K562 (cell line): ENCODE measurements at regions not wholly inside any gene's neighbourhood (a gene's known extent, or its start where the extent isn't known, plus 50 kb on each side); places are given as distances from the start of the nearest gene placed in this dataset.

Source experiments
- CCNT2 ChIP-seq: IDR thresholded peaks from 2 replicates; pipeline ENCODE4 v1.6.1; 2011; ENCODE audit warnings: borderline replicate concordance, low read depth, mild to moderate bottlenecking, moderate library complexity, mixed read lengths, low read length; ENCODE audit not compliant: insufficient read length; ENCODE audit errors: extremely low read depth
- CTCF ChIP-seq, 3 experiments: IDR thresholded peaks in 2 of 3; conservative IDR thresholded peaks in 1 of 3; 2 replicates each; pipeline ENCODE4 v1.5.1; 2011 to 2012; ENCODE audit warnings: low read length in 3 of 3, mild to moderate bottlenecking in 3 of 3, control low read depth in 2 of 3, improper control_type of control experiment in 1 of 3, inconsistent platforms in 1 of 3, low read depth in 1 of 3, mixed read lengths in 1 of 3, moderate library complexity in 1 of 3; ENCODE audit not compliant: insufficient read depth in 2 of 3
- CTCFL ChIP-seq: IDR thresholded peaks from 2 replicates; pipeline ENCODE4 v1.6.1; 2011; ENCODE audit warnings: borderline replicate concordance, low read depth, mild to moderate bottlenecking, moderate library complexity, low read length; ENCODE audit not compliant: insufficient read depth, poor library complexity, severe bottlenecking
- ETV1 ChIP-seq: fragments of 450-650 bp; conservative IDR thresholded peaks from 2 replicates; pipeline ENCODE4 v1.6.1; 2016; ENCODE audit warnings: missing genetic modification characterization, control low read depth, low read depth, missing compliant biosample characterization
- ETV5 ChIP-seq: sonication (generic); formaldehyde crosslinking; IDR thresholded peaks from 2 replicates; pipeline ENCODE4 v1.4.0; 2020; ENCODE audit warnings: low read depth, mild to moderate bottlenecking, missing genetic modification reagents
- GABPB2 ChIP-seq: fragments of 250-450 bp; sonication (Bioruptor Pico); conservative IDR thresholded peaks from 2 replicates; pipeline ENCODE4 v1.5.1; 2021; ENCODE audit warnings: mild to moderate bottlenecking
- IRF1 ChIP-seq: sonication (generic); formaldehyde crosslinking; IDR thresholded peaks from 2 replicates; pipeline ENCODE4 v1.8.0; 2022; ENCODE audit warnings: missing genetic modification reagents, mild to moderate bottlenecking, borderline replicate concordance
- NFIC ChIP-seq: fragments of 450-650 bp; IDR thresholded peaks from 2 replicates; pipeline ENCODE4 v1.6.1; 2017; ENCODE audit warnings: mild to moderate bottlenecking, inconsistent platforms
- NFIX ChIP-seq: fragments of 250-450 bp; sonication (Bioruptor Pico); IDR thresholded peaks from 2 replicates; pipeline ENCODE4 v1.4.0; 2020; ENCODE audit warnings: low read depth, mild to moderate bottlenecking, moderate library complexity
- NKRF ChIP-seq: fragments of 450-650 bp; IDR thresholded peaks from 2 replicates; pipeline ENCODE4 v1.6.1; 2016; ENCODE audit warnings: borderline replicate concordance
- NR3C1 ChIP-seq: sonication (generic); formaldehyde crosslinking; IDR thresholded peaks from 2 replicates; pipeline ENCODE4 v1.8.1; 2022; ENCODE audit warnings: missing genetic modification reagents
- PTRF ChIP-seq: fragments of 450-650 bp; IDR thresholded peaks from 2 replicates; pipeline ENCODE4 v1.6.1; 2016; ENCODE audit warnings: mild to moderate bottlenecking, missing genetic modification characterization, missing compliant biosample characterization
- SMARCA4 ChIP-seq: fragments of 450-650 bp; IDR thresholded peaks from 2 replicates; pipeline ENCODE4 v1.6.1; 2016
- TFAM ChIP-seq: fragments of 250-450 bp; sonication (Bioruptor Pico); conservative IDR thresholded peaks from 2 replicates; pipeline ENCODE4 v1.5.0; 2021; ENCODE audit warnings: mild to moderate bottlenecking, moderate library complexity
- ZNF24 ChIP-seq: fragments of 450-650 bp; IDR thresholded peaks from 2 replicates; pipeline ENCODE4 v1.6.1; 2016
- ZNF77 ChIP-seq: fragments of 250-450 bp; sonication (Bioruptor Pico); IDR thresholded peaks from 2 replicates; pipeline ENCODE4 v1.5.0; 2020

DNA sequence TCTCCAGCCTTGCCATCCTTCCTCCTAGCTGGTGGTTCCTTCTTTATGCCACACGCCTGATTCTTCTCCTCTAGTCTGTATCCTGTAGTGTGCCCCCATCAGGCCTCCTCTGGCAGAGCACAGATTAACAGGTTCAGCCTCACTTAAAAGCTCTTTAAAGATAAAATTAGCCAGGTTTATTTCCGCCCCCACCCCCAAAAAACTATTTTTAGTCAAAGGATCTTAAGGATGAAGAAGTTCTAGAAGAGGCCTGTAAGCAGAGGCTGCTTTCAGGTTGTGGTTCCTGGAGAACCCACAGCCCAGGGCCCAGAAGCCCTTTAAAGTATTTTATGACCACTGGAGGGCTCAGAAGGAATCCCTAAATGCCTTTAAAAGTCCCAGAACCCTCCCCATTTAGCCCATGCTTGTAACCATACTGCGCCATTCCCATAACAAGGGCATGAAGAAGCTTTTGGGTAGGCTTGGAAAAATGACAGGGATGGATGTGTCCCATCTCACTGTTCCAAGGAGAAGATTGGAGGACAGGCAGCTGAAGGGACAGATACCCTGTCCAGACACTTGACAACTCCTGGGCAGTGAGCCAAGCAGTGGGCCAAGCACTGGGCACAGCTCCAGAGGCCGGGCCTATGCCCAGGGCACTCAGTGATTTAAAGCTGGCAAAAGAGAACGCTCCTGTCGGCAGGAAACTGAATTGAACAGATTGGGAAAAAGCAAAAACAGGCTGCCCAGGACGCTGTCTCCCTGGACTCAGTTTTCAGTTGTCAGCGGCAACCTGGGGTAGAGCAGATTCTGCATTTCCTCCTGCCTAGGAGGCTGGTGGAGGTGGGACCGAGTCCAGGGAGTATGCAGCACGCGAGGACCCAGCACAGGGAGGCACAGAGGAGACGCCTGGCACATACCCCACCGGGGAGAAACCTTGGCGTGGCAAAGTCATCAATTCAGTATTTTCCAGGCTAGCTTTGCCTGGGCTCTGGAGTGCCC, 106.3 kb upstream of the SSBP2 start (continued):
- TF ChIP-seq CTCFL (peak; percentile 55), TFAM (no peak), SMARCA4 (peak; percentile 15; the same call in 1 of the 2 replicates), NFIC (peak; percentile 67), CCNT2 (no peak), NFIX (CRISPR knock-in tag) (no peak), ETV5 (0 out of 2 replicates have a peak, but pooled peaks have one; percentile 31), ZNF77 (CRISPR knock-in tag) (no peak), ZNF24 (no peak), NKRF (no peak), PTRF (no peak), NR3C1 (no peak), IRF1 (CRISPR knock-in tag) (no peak), GABPB2 (CRISPR knock-in tag) (no peak), CTCF (IDR thresholded peaks at IDR 0.05 in 2 of 3, conservative IDR thresholded peaks at IDR 0.05 in 1 of 3; ENCODE audit: insufficient read depth in 2 of 3, low read depth in 1 of 3, low read length in 3 of 3) (peak; percentile 51 to 66 (median 64)), ETV1 (tag) (0 out of 2 replicates have a peak, but pooled peaks have one; percentile 28)
